KMS-11 (cell line): ENCODE measurements at regions not wholly inside any gene's neighbourhood (a gene's known extent, or its start where the extent isn't known, plus 50 kb on each side); places are given as distances from the start of the nearest gene placed in this dataset.

Experiments used
- H2AFZ ChIP-seq: fragments of 200-600 bp; sonication (generic); 2 replicates; pipeline ENCODE4 v1.6.1; 2016; ENCODE audit warnings: antibody characterized with exemption, mixed run types, low read depth
- H3K27ac ChIP-seq: fragments of 200-600 bp; sonication (generic); 2 replicates; pipeline ENCODE4 v1.6.1; 2016; ENCODE audit warnings: mild to moderate bottlenecking, mixed run types
- H3K27me3 ChIP-seq: fragments of 200-600 bp; sonication (generic); 2 replicates; pipeline ENCODE4 v1.6.1; 2017; ENCODE audit warnings: mild to moderate bottlenecking, low read depth, mixed run types, moderate library complexity; ENCODE audit not compliant: insufficient read depth
- H3K36me3 ChIP-seq: fragments of 200-600 bp; sonication (generic); 2 replicates; pipeline ENCODE4 v1.6.1; 2017; ENCODE audit warnings: mild to moderate bottlenecking, mixed run types; ENCODE audit not compliant: insufficient read depth
- H3K4me1 ChIP-seq: fragments of 200-600 bp; sonication (generic); 2 replicates; pipeline ENCODE4 v1.6.1; 2016; ENCODE audit warnings: mild to moderate bottlenecking, low read depth, mixed run types; ENCODE audit not compliant: poor library complexity, severe bottlenecking
- H3K4me2 ChIP-seq: fragments of 200-600 bp; sonication (generic); 2 replicates; pipeline ENCODE4 v1.7.0; 2016; ENCODE audit warnings: mild to moderate bottlenecking, mixed run types
- H3K4me3 ChIP-seq: fragments of 200-600 bp; sonication (generic); IDR thresholded peaks from 2 replicates; pipeline ENCODE4 v1.6.1; 2017; ENCODE audit warnings: low read depth, low read length, mixed read lengths; ENCODE audit not compliant: insufficient read depth
- H3K79me2 ChIP-seq: fragments of 200-600 bp; sonication (generic); 2 replicates; pipeline ENCODE4 v1.6.1; 2016; ENCODE audit warnings: low read depth, mixed run types; ENCODE audit not compliant: insufficient read depth
- H3K9ac ChIP-seq: fragments of 200-600 bp; sonication (generic); 2 replicates; pipeline ENCODE4 v1.6.1; 2016; ENCODE audit warnings: mild to moderate bottlenecking, mixed run types
- H4K20me1 ChIP-seq: fragments of 200-600 bp; sonication (generic); 2 replicates; pipeline ENCODE4 v1.6.1; 2016; ENCODE audit warnings: mild to moderate bottlenecking, mixed run types; ENCODE audit not compliant: insufficient read depth
- CTCF ChIP-seq: fragments of 200-600 bp; sonication (generic); conservative IDR thresholded peaks from 2 replicates; pipeline ENCODE4 v1.6.1; 2017; ENCODE audit warnings: low read depth, mild to moderate bottlenecking, antibody characterized with exemption, low read length, moderate library complexity, mixed read lengths

- no peaks in the 10 kb centered on the region for H3K79me2 ChIP-seq
- no peak overlapping the region for H2AFZ ChIP-seq
- no peak overlapping the region for H3K4me3 ChIP-seq
- H4K20me1 ChIP-seq = no peaks in the 10 kb centered on the region
- H3K36me3 ChIP-seq = no peaks in the 10 kb centered on the region
- H3K9ac ChIP-seq = no peak overlapping the region
- no peak overlapping the region for H3K27ac ChIP-seq
- TF ChIP-seq CTCF = no peak
- no peak overlapping the region for H3K4me2 ChIP-seq
- no peaks in the 10 kb centered on the region for H3K4me1 ChIP-seq
- H3K27me3 ChIP-seq = no peaks in the 10 kb centered on the region
Observed at GRCh38 chr2:59921743-59922142, 631.7 kb downstream of the BCL11A start.

- no peak overlapping the region for H3K9ac ChIP-seq
Observed at GRCh38 chr2:59920961-59921360, 632.5 kb downstream of the BCL11A start.

GRCh38 chr2:59920307-59920706 lies 633.1 kb downstream of the BCL11A start:
- no peaks in the 10 kb centered on the region for H3K27me3 ChIP-seq
- no peaks in the 10 kb centered on the region for H3K36me3 ChIP-seq
- H2AFZ ChIP-seq = no peak overlapping the region
- H3K27ac ChIP-seq = no peak overlapping the region
- no peak overlapping the region for H3K4me2 ChIP-seq
- H3K9ac ChIP-seq = no peak overlapping the region
- H4K20me1 ChIP-seq = no peaks in the 10 kb centered on the region
- H3K79me2 ChIP-seq = no peaks in the 10 kb centered on the region
- H3K4me3 ChIP-seq = no peak overlapping the region
- no peaks in the 10 kb centered on the region for H3K4me1 ChIP-seq
- TF ChIP-seq CTCF = no peak

More at GRCh38 chr2:59920961-59921360, 632.5 kb downstream of the BCL11A start:
- Histone ChIP-seq H3K27ac (no peak overlapping the region), H3K79me2 (no peaks in the 10 kb centered on the region), H4K20me1 (no peaks in the 10 kb centered on the region), H3K4me3 (no peak overlapping the region), H3K4me2 (no peak overlapping the region), H2AFZ (no peak overlapping the region), H3K36me3 (no peaks in the 10 kb centered on the region), H3K27me3 (no peaks in the 10 kb centered on the region), H3K4me1 (no peaks in the 10 kb centered on the region)
- TF ChIP-seq CTCF = no peak

- no peak for TF ChIP-seq CTCF
- Histone ChIP-seq H3K27ac (no peak overlapping the region), H3K36me3 (no peaks in the 10 kb centered on the region), H2AFZ (no peak overlapping the region), H3K27me3 (no peaks in the 10 kb centered on the region), H3K79me2 (no peaks in the 10 kb centered on the region), H4K20me1 (no peaks in the 10 kb centered on the region), H3K9ac (no peak overlapping the region), H3K4me1 (no peaks in the 10 kb centered on the region), H3K4me2 (no peak overlapping the region), H3K4me3 (no peak overlapping the region)
Observed at GRCh38 chr2:59919579-59919978, 633.9 kb downstream of the BCL11A start.
